NT2/D1 (cell line): ENCODE measurements at regions not wholly inside any gene's neighbourhood (a gene's known extent, or its start where the extent isn't known, plus 50 kb on each side); places are given as distances from the start of the nearest gene placed in this dataset.

Experiments used
- SUZ12 ChIP-seq: IDR thresholded peaks from 2 replicates; pipeline ENCODE4 v1.6.1; 2011; ENCODE audit not compliant: insufficient read length, insufficient read depth; ENCODE audit errors: extremely low read depth
- YY1 ChIP-seq: IDR thresholded peaks from 2 replicates; pipeline ENCODE4 v1.6.1; 2011; ENCODE audit not compliant: insufficient read length, insufficient read depth
- ZNF274 ChIP-seq: IDR thresholded peaks from 2 replicates; pipeline ENCODE4 v1.6.1; 2011; ENCODE audit warnings: mild to moderate bottlenecking, low read depth, low read length

GRCh38 chr3:148329481-148330235 is 368.0 kb upstream of the AGTR1 start:
- TF ChIP-seq SUZ12 (no peak), YY1 (no peak), ZNF274 (no peak)
